Effector memory CD4-positive, alpha-beta T cell (primary cell): ENCODE measurements at regions not wholly inside any gene's neighbourhood (a gene's known extent, or its start where the extent isn't known, plus 50 kb on each side); places are given as distances from the start of the nearest gene placed in this dataset.

Experiments used
- DNase-seq, 3 donors: peaks; one replicate each; pipeline ENCODE4 v3.0.0-alpha.2; 2020
- H3K27ac ChIP-seq: 2 replicates; pipeline ENCODE4 v1.7.0; 2013; ENCODE audit warnings: mild to moderate bottlenecking, low read length, moderate library complexity; ENCODE audit not compliant: insufficient read depth, poor library complexity, severe bottlenecking
- H3K27me3 ChIP-seq: replicated peaks from 2 replicates; pipeline ENCODE4 v1.7.0; 2013; ENCODE audit warnings: mild to moderate bottlenecking, low read length; ENCODE audit not compliant: insufficient read depth, control insufficient read depth, poor library complexity, severe bottlenecking
- H3K36me3 ChIP-seq: 2 replicates; pipeline ENCODE4 v1.7.0; 2013; ENCODE audit warnings: mild to moderate bottlenecking, low read length, moderate library complexity; ENCODE audit not compliant: control insufficient read depth, insufficient read depth
- H3K4me1 ChIP-seq: 2 replicates; pipeline ENCODE4 v1.7.0; 2013; ENCODE audit warnings: low read length, mild to moderate bottlenecking; ENCODE audit not compliant: control insufficient read depth, insufficient read depth, poor library complexity, severe bottlenecking
- H3K4me3 ChIP-seq: 2 replicates; pipeline ENCODE4 v1.7.0; 2013; ENCODE audit warnings: low read length, low read depth, mild to moderate bottlenecking; ENCODE audit not compliant: insufficient read depth, poor library complexity, severe bottlenecking
- H3K9me3 ChIP-seq: 2 replicates; pipeline ENCODE4 v1.7.0; 2013; ENCODE audit warnings: mild to moderate bottlenecking, low read length, moderate library complexity; ENCODE audit not compliant: control insufficient read depth

- Histone ChIP-seq H3K4me1 (no peaks in the 10 kb centered on the region), H3K4me3 (no peak overlapping the region), H3K27me3 (no peaks in the 10 kb centered on the region), H3K9me3 (no peaks in the 10 kb centered on the region), H3K36me3 (no peaks in the 10 kb centered on the region), H3K27ac (no peak overlapping the region)
- DNase-seq, result no peak
Measured at GRCh38 chr7:438916-439315, 80.7 kb downstream of the PDGFA start.

- Histone ChIP-seq H3K4me3 (no peak overlapping the region), H3K27me3 (no peaks in the 10 kb centered on the region), H3K9me3 (no peaks in the 10 kb centered on the region), H3K36me3 (no peaks in the 10 kb centered on the region), H3K4me1 (no peaks in the 10 kb centered on the region), H3K27ac (no peak overlapping the region)
- no peak for DNase-seq
Measured at GRCh38 chr7:440059-440749, 79.4 kb downstream of the PDGFA start.

DNA sequence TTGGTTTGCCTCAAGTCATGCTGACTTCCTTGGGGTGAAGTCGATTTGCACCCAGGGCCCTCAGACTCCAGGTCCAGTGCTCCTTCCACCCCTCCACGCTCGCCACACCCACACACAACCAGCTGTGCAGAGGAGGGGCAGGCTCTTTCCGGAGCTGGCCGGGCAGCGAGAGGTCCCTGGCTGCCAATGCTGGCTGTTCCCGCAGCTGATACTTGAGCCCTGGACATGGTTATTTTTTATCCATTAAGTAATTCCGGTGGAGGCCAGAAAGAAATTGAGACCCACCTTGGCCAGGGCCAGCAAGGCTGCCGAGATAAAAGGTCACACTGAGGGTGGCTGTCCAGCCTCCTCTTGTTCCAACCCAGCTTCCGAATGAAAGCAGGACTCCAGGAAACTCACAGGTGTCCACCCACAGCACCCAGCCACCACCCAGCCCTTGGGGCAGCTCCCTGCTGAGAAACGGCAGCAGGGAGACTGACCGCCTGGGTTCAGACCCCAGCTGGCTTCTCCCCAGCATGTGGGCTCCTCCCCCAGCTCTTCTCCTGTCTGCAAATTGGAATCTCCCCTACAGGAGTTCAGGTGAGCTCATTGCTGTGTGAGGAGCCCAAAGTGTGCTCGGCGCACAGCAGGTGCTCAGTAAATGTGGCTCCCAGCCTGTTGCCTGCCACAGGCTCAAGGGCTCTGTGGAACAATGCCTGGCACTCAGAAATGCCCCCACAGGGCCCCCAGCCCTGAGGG, 77.8 kb downstream of the PDGFA start:
- Histone ChIP-seq H3K4me3 (no peak overlapping the region), H3K36me3 (no peaks in the 10 kb centered on the region)

DNA sequence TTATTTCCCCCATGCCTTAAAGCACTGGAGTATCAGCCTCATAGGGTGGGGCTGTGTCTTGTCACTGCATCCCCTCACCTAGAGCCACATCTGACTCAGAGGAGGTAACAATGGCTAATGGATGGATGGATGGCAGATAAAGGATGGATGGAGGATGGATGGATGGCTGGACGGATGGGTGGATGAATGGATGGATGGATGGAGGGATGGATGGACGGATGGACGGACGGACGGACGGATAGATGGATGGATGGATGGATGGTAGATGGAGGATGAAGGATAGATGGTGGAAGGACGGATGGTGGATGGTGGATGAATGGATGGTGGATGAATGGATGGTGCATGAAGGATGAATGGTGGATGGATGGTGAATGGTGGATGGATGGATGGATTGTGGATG, 77.2 kb downstream of the PDGFA start:
- no peak for DNase-seq
- Histone ChIP-seq H3K27ac (no peak overlapping the region), H3K4me1 (no peaks in the 10 kb centered on the region), H3K9me3 (no peaks in the 10 kb centered on the region), H3K36me3 (no peaks in the 10 kb centered on the region), H3K4me3 (no peak overlapping the region), H3K27me3 (no peaks in the 10 kb centered on the region)

More for the DNA sequence above, 77.8 kb downstream of the PDGFA start:
- no peaks in the 10 kb centered on the region for H3K9me3 ChIP-seq
- no peaks in the 10 kb centered on the region for H3K4me1 ChIP-seq
- H3K27ac ChIP-seq, result no peak overlapping the region
- DNase-seq, result no peak
- no peaks in the 10 kb centered on the region for H3K27me3 ChIP-seq

- H3K27ac ChIP-seq, result no peak overlapping the region
Measured at GRCh38 chr7:443279-443833, 76.3 kb downstream of the PDGFA start.

DNA sequence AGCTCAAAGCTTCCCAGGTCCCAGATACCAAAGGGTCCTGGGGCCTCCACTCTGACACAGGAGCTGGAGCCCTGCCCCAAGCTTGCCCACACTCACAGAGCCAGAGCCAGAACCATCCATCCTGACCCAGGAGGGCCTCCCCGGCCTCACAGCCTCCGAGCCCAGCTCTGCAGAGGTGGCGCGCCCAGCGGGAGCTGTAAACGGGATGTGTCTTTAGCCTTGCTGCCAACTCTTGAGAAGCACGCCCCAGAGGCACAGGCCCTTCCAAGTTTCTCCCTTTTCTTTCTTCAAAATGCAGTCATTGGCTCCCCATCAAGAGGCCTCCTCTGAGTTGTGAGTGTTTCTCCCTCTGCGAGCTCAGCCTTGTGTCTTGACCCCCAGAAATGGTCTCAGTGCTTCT, 75.0 kb downstream of the PDGFA start:
- Histone ChIP-seq H3K27ac (no peak overlapping the region), H3K27me3 (no peaks in the 10 kb centered on the region), H3K36me3 (no peaks in the 10 kb centered on the region), H3K4me3 (no peak overlapping the region), H3K4me1 (no peaks in the 10 kb centered on the region), H3K9me3 (no peaks in the 10 kb centered on the region)
- DNase-seq, result no peak

More at GRCh38 chr7:443279-443833, 76.3 kb downstream of the PDGFA start:
- Histone ChIP-seq H3K4me3 (no peak overlapping the region), H3K9me3 (no peaks in the 10 kb centered on the region), H3K4me1 (no peaks in the 10 kb centered on the region), H3K27me3 (no peaks in the 10 kb centered on the region), H3K36me3 (no peaks in the 10 kb centered on the region)
- no peak for DNase-seq

GRCh38 chr7:445020-445419, 74.6 kb downstream of the PDGFA start:
- no peak overlapping the region for H3K4me3 ChIP-seq
- H3K27me3 ChIP-seq, result no peaks in the 10 kb centered on the region
- no peak for DNase-seq
- no peaks in the 10 kb centered on the region for H3K36me3 ChIP-seq
- no peak overlapping the region for H3K27ac ChIP-seq
- H3K9me3 ChIP-seq, result no peaks in the 10 kb centered on the region
- no peaks in the 10 kb centered on the region for H3K4me1 ChIP-seq

GRCh38 chr7:445563-446288, 73.9 kb downstream of the PDGFA start:
- Histone ChIP-seq H3K36me3 (no peaks in the 10 kb centered on the region), H3K4me3 (no peak overlapping the region), H3K27ac (no peak overlapping the region), H3K4me1 (no peaks in the 10 kb centered on the region), H3K27me3 (no peaks in the 10 kb centered on the region), H3K9me3 (no peaks in the 10 kb centered on the region)
- no peak for DNase-seq

DNA sequence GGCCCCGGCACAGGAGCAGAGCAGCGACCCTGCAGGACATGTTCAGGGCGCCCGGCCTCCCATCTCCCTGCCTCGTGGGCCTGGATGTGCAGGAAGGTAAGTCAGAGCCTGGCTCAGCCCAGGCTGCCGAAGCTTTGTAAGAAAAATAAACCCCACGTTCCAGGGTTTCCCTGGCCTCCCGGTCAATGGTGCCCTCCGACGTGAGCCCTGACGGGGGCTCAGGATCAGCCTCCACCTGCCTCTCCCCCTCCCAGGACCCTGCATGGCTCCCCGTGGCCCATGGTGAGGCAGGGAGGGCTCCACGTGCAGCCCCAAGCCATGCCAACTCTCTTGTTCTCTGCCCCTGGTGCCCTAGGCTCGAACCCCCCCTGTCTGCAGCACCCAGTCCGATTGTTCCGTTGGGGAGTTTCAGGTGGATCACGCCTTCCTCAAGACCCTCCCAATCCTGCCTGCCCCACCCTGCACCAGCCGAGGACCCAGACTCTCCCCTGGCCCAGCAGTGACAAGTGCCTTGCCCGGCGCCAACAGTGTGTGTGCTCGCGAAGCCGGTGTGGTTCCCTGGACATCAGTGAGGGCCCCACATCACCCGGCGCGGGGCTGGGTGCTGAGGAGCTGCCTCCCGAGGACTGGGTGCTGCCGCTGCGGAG, 73.2 kb downstream of the PDGFA start:
- Histone ChIP-seq H3K9me3 (no peaks in the 10 kb centered on the region), H3K4me3 (no peak overlapping the region), H3K4me1 (no peaks in the 10 kb centered on the region), H3K36me3 (no peaks in the 10 kb centered on the region), H3K27me3 (no peaks in the 10 kb centered on the region), H3K27ac (no peak overlapping the region)
- DNase-seq, result no peak
